ENCODE measurements at regions not wholly inside any gene's neighbourhood (a gene's known extent, or its start where the extent isn't known, plus 50 kb on each side); places are given as distances from the start of the nearest gene placed in this dataset.

DNA sequence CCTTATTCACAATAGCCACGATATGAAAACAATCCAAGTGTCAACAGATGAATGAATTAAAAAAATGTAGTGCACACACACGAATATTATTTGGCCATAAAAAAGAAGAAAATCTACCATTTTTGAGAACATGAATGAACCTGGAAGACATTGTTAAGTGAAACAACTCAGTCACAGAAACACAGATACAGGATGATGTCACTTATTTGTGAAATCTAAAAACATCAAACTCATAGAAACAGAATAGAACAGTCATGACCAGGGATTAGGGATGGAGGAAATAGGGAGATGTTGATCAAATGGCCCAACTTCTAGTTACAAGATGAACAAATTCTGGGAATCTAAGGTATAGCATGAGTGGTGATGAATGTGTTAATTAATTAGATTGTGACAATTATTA lies 72.3 kb downstream of the MACIR start:
- Histone ChIP-seq H3K9me3 (ENCODE audit: control insufficient read depth, insufficient read depth, low read length) (no peaks in the 10 kb centered on the region), H3K27ac (ENCODE audit: insufficient read depth, low read length) (no peak overlapping the region), H2BK120ac (ENCODE audit: low read depth, low read length) (no peak overlapping the region), H2BK15ac (ENCODE audit: low read depth, low read length) (no peak overlapping the region), H2BK5ac (ENCODE audit: low read depth, low read length, poor library complexity, severe bottlenecking) (no peak overlapping the region), H2AK9ac (replicated peaks; ENCODE audit: low read depth, low read length, poor library complexity) (no peak overlapping the region), H4K91ac (ENCODE audit: insufficient read depth, low read depth, low read length) (no peak overlapping the region), H4K5ac (ENCODE audit: low read depth, low read length) (no peak overlapping the region), H2AK5ac (ENCODE audit: low read depth, low read length) (no peak overlapping the region), H2AFZ (replicated peaks; ENCODE audit: low read length, poor library complexity) (no peak overlapping the region), H3K36me3 (ENCODE audit: control insufficient read depth, insufficient read depth, low read length) (no peaks in the 10 kb centered on the region), H3K79me1 (ENCODE audit: low read depth in 1 of 2, low read length in 2 of 2) (no peaks in the 10 kb centered on the region), H4K8ac (ENCODE audit: low read depth in 2 of 2, low read length in 2 of 2) (no peak overlapping the region), H3K4me2 (ENCODE audit: low read depth, low read length) (no peak overlapping the region), H3K14ac (replicated peaks; ENCODE audit: low read depth, low read length) (no peak overlapping the region), H4K20me1 (ENCODE audit: insufficient read depth, low read length) (no peaks in the 10 kb centered on the region), H3K4me3 (ENCODE audit: insufficient read depth, low read depth, low read length) (no peak overlapping the region), H3K9me1 (ENCODE audit: insufficient read depth, low read length) (no peaks in the 10 kb centered on the region), H3K23ac (ENCODE audit: low read depth, low read length) (no peak overlapping the region), H2BK20ac (ENCODE audit: low read depth, low read length) (no peak overlapping the region), H3K27me3 (ENCODE audit: control insufficient read depth, insufficient read depth, low read length) (peaks cover 2% of the 10 kb centered on the region; the same call in 1 of the 2 replicates), H3K4me1 (ENCODE audit: control insufficient read depth, insufficient read depth, low read length) (no peaks in the 10 kb centered on the region), H3K18ac (ENCODE audit: low read depth, low read length) (no peak overlapping the region), H3K9ac (ENCODE audit: low read depth, low read length) (no peak overlapping the region), H3K4ac (ENCODE audit: low read depth, low read length) (no peak overlapping the region), H3K56ac (ENCODE audit: extremely low read depth, insufficient read depth, low read length) (no peak overlapping the region)
- no peak for TF ChIP-seq MXI1 (IDR thresholded peaks at IDR 0.05; ENCODE audit: borderline replicate concordance, low read depth, low read length)
- TF ChIP-seq MAZ (IDR thresholded peaks at IDR 0.05; ENCODE audit: borderline replicate concordance, low read depth, low read length), result no peak
- dilution Hi-C loops (cut with HindIII; ENCODE audit: low sequenced_read_pairs, unreplicated experiment), result no loop called here
- ChIA-PET CTCF (no interaction called here), POLR2A (ENCODE audit: unreplicated experiment) (no interaction called here)
- DNase-seq (no peak), ATAC-seq (ENCODE audit: low read depth) (no peak)
- WGBS, 2 experiments (ENCODE audit: extremely low coverage in 2 of 2, insufficient read length in 1 of 2), result no CpG with 5 or more reads among the region's 2 CpGs
- intact Hi-C loops (cut with micrococcal nuclease), result no loop called here
- in situ Hi-C loops (cut with MboI; ENCODE audit: low sequenced_read_pairs), result no loop called here
- BruUV-seq (replicated peaks), result no TSS peak
